Ascending aorta (tissue), 2 donors: ENCODE measurements at regions not wholly inside any gene's neighbourhood (a gene's known extent, or its start where the extent isn't known, plus 50 kb on each side); places are given as distances from the start of the nearest gene placed in this dataset.
"Not testable (repeated sequence)": the region's sequence is repeated elsewhere in the genome, so short reads cannot be mapped to it uniquely, and the experiment has no call there.

ENCODE experiments used
- DNase-seq, 2 donors: peaks; one replicate each; pipeline ENCODE4 v3.0.0-alpha.2; 2019; ENCODE audit warnings: low spot score in 2 of 2
- H3K27ac ChIP-seq, 2 donors: fragments of 200-600 bp; sonication (generic); one replicate each; pipeline ENCODE4 v1.5.1; 2016 to 2017; ENCODE audit warnings: mild to moderate bottlenecking in 1 of 2
- H3K27me3 ChIP-seq: fragments of 200-600 bp; sonication (generic); one replicate; pipeline ENCODE4 v1.5.1; 2017
- H3K36me3 ChIP-seq, 2 donors: fragments of 200-600 bp; sonication (generic); one replicate each; pipeline ENCODE4 v1.5.1; 2016
- H3K4me1 ChIP-seq, 2 donors: fragments of 200-600 bp; sonication (generic); one replicate each; pipeline ENCODE4 v1.5.1; 2016 to 2017; ENCODE audit warnings: mild to moderate bottlenecking in 1 of 2
- H3K4me3 ChIP-seq, 2 donors: fragments of 200-600 bp; sonication (generic); one replicate each; pipeline ENCODE4 v1.5.1; 2016 to 2017; ENCODE audit warnings: mild to moderate bottlenecking in 1 of 2
- H3K9me3 ChIP-seq, 2 donors: fragments of 200-600 bp; sonication (generic); one replicate each; pipeline ENCODE4 v1.5.1; 2016
- CTCF ChIP-seq, 3 experiments: fragments of 200-600 bp in 2 of 3; fragments of 450-650 bp in 1 of 3; sonication (generic) in 2 of 3; IDR thresholded peaks; one replicate each; pipeline ENCODE4 v1.5.1; 2016 to 2019; ENCODE audit warnings: antibody characterized with exemption in 3 of 3, mild to moderate bottlenecking in 1 of 3, moderate library complexity in 1 of 3
- intact Hi-C: fragments of 100-400 bp; cut with DNase I; formaldehyde crosslinking; loops from one replicate; pipeline ENCODE4 v1.15.1; 2023

DNA sequence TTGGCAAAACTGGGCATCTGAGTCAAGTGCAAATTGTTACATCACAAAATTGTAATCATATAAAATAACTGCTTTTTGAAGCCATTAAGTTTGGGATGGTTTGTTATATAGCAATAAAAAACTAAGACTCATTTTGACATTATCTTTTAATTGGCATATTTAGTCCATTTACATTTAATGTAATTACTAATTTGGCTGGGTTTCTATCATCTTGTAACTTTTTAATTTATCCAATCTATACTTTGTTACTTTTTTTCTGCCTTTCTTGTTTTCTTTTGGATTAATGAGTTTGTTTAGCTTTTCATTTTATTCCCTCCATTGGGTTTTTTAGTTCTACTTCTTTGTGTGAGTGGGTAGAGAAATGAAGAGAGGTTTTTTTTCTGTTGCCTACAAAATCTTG is 76.3 kb downstream of the DRAM2 start:
- no peak for TF ChIP-seq CTCF (IDR thresholded peaks at IDR 0.05)
- DNase-seq = no peak
- intact Hi-C loops = no loop called here

GRCh38 chr1:111062624-111063023 is 77.3 kb downstream of the DRAM2 start:
- no peaks in the 10 kb centered on the region for H3K36me3 ChIP-seq
- intact Hi-C loops = no loop called here
- H3K27ac ChIP-seq = no peak overlapping the region
- peaks cover 0 to 11% of the 10 kb centered on the region in 2 donors for H3K9me3 ChIP-seq
- H3K4me3 ChIP-seq = no peak overlapping the region
- no peaks in the 10 kb centered on the region for H3K4me1 ChIP-seq
- no peak for DNase-seq
- TF ChIP-seq CTCF (IDR thresholded peaks at IDR 0.05) = no peak
- H3K27me3 ChIP-seq = no peaks in the 10 kb centered on the region

More for the DNA sequence above, 76.3 kb downstream of the DRAM2 start:
- H3K27ac ChIP-seq = no peak overlapping the region
- no peak overlapping the region for H3K4me3 ChIP-seq
- H3K9me3 ChIP-seq = peaks cover 0 to 11% of the 10 kb centered on the region in 2 donors
- H3K27me3 ChIP-seq = no peaks in the 10 kb centered on the region
- H3K4me1 ChIP-seq = no peaks in the 10 kb centered on the region
- H3K36me3 ChIP-seq = no peaks in the 10 kb centered on the region

GRCh38 chr1:111062081-111062480 is 77.8 kb downstream of the DRAM2 start:
- Histone ChIP-seq H3K4me3 (no peak overlapping the region), H3K27ac (no peak overlapping the region), H3K9me3 (peaks cover 0 to 11% of the 10 kb centered on the region in 2 donors), H3K27me3 (no peaks in the 10 kb centered on the region), H3K36me3 (no peaks in the 10 kb centered on the region), H3K4me1 (no peaks in the 10 kb centered on the region)
- no peak for DNase-seq
- intact Hi-C loops = no loop called here
- TF ChIP-seq CTCF (IDR thresholded peaks at IDR 0.05) = no peak

DNA sequence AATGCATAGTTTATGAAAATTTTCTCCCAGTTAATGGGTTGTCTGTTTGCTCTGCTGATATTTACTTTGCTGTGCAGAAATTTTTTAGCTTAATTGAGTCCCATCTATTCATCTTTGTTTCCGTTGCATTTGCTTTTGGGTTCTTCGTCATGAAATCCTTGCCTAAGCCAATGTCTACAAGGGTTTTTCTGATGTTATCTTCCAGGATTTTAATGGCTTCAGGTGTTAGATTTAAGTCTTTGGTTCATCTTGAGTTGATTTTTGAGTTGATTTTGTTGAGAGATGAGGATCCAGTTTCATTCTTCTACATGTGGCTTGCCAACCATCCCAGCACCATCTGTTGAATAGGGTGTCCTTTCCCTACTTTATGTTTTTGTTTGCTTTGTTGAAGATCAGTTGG is 85.2 kb downstream of the DRAM2 start:
- no peaks in the 10 kb centered on the region for H3K9me3 ChIP-seq
- DNase-seq = no peak
- H3K4me1 ChIP-seq = no peaks in the 10 kb centered on the region
- no peaks in the 10 kb centered on the region for H3K36me3 ChIP-seq
- no peak overlapping the region for H3K4me3 ChIP-seq
- no peak for TF ChIP-seq CTCF (IDR thresholded peaks at IDR 0.05)
- no peak overlapping the region for H3K27ac ChIP-seq
- intact Hi-C loops = no loop called here
- H3K27me3 ChIP-seq = no peaks in the 10 kb centered on the region

DNA sequence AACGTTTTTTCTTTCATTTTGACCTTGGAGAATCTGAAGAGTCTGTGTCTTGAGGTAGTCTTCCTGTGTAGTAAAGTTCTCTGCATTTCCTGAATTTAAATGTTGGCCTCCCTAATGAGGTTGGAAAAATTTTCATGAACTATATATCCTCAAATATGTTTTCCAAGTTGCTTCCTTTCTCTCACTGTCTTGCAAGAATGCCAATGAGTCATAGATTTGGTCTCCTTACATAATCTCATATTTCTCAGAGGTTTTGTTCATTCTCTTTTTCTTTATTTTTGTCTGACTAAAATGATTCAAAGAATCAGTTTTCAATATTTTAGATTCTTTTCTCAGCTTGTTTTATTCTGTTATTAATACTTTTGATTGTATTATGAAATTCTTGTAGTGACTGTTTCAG is 87.6 kb downstream of the DRAM2 start:
- Histone ChIP-seq H3K4me1 (no peaks in the 10 kb centered on the region), H3K9me3 (no peaks in the 10 kb centered on the region), H3K4me3 (no peak overlapping the region), H3K27ac (no peak overlapping the region), H3K36me3 (no peaks in the 10 kb centered on the region), H3K27me3 (no peaks in the 10 kb centered on the region)
- DNase-seq = no peak
- TF ChIP-seq CTCF (IDR thresholded peaks at IDR 0.05) = no peak
- intact Hi-C loops = no loop called here

DNA sequence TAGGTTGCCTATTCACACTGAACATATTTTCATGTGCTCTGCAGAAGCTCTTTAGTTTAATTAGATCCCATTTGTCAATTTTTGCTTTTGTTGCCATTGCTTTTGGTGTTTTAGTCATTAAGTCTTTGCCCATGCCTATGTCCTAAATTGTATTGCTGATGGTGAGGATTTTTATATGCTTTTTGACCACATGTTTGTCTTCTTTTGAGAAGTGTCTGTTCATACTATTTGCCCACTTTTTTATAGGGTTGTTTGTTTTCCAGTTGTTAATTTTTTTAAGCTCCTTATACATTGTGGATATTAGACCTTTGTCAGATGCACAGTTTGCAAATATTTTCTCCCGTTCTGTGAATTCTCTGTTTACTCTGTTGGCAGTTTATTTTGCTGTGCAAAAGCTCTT is 84.5 kb upstream of the LRIF1 start:
- H3K9me3 ChIP-seq, H3K4me1 ChIP-seq, H3K36me3 ChIP-seq, DNase-seq, H3K27ac ChIP-seq, H3K4me3 ChIP-seq, H3K27me3 ChIP-seq, intact Hi-C loops: not testable (repeated sequence)
